ENCODE measurements at regions not wholly inside any gene's neighbourhood (a gene's known extent, or its start where the extent isn't known, plus 50 kb on each side); places are given as distances from the start of the nearest gene placed in this dataset.
"Not testable (repeated sequence)": the region's sequence is repeated elsewhere in the genome, so short reads cannot be mapped to it uniquely, and the experiment has no call there.

DNA sequence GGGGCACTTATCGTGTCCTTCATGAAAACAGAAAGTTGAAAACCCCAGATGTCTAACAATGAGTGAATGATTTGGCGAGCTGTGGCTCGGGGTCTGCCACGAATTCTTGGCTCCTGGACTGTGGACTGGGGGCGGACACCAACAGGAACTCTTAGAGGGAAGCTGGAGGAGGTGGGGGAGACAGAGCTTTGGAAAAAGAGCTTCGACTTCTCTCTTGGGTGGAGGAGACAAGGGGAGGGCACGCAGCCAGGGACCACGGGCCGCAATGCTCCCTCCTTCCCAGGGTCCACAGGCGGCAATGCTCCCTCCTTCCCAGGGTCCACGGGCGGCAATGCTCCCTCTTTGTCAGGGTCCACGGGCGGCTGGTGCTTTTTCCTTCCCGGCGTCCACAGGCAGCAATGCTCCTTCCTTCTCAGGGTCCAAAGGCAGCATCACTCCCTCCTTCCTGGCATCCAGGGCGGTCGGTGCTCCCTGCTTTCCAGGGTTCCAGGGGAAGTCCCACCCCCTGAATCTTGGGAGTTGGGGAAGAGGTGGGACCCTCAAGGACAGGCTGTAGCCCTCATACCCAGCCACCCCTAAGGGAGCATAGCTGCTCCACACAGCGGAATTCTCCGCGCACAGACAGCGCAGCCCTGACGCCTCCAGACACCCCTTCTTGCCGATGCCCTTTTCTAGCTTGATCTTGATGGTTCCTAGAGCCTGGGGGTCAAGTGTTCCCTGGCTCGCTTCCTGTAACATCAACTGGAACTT, 149.0 kb downstream of the LAT start:
- not testable (repeated sequence) for DNase-seq

DNA sequence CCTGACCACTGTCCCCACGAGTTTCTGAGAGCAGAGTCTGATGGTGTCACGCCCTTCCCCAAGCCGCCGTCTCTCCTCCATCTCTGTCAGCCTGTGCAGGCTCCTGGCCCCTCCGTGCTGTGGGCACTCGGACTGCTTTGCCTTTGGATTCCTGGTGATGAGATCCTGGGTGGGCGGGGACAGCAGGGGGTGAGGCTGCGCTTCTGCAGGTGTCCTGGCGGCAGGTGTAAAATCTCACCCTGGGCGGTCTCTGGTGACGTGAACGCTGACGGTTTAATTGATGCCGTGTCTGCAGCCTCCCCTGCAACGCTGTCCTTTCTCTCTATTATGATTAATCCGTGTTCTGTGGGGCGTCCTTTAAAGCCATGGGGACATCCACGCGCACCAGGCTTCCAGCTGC, 148.0 kb downstream of the LAT start:
- not testable (repeated sequence) for DNase-seq

DNA sequence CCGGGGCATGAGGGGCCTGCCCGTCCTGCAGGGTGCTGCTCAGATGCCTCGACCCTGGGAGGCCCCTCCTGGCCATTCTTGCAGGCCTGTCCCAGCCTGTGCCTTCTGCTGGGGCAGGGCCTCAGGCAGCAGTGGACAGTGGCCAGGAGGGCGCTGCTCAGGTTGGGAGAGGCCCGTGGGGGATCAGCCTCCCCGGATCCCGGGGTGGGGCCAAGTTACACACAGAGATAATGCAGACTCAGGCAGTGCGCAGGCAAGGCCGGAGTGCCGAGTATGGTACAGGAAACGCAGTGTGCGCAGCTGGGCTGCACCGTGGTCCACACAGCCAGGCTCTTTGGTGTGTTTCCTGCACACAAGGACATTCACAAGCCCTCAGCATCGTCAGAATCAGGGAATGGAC, 147.6 kb downstream of the LAT start:
- not testable (repeated sequence) for DNase-seq

DNA sequence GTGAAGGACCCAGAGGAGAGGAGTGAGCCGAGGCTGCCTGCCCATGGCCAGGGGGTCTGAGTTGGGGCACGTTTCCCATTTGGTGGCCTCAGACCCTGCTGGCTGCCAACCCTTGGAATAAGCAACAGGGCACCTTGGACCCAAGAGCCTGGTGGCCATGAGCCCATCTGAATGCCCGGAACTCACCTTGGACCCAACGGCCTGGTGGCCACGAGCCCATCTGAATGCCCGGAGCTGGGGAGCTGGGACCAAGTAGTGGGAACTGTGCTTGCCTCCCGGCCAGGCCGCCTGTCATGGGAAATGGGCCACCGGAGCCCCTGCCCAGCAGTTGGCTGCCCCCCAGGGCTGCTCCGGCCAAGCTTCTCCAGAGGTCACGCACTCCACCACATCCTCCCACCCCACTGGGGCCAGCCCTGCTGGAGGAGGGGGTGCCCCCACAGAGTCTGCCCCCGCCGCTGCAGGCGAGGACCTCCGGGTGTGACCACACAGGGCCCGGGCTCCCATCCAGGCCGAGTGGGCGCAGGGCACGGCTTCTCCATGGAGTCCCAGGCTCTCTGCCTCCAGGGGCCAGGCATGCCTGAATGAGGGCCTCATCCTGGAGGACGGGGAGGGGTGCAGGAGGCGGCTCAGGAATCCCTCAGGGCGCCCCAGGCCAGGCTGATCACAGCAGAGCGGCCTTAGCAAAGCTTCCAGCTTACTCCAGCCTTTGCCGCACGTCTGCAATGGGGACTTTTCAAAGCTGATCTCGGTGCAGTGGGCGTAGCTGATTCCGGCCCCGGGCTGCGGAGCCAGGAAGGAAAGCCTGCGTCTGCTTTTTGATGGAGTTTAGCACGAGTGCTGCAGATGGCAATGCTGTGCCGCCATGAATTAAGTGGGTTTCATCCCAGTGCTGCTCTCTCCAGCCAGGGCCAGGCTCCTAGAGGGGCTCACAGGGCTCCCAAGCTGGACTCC, 146.3 kb downstream of the LAT start:
- not testable (repeated sequence) for DNase-seq

DNA sequence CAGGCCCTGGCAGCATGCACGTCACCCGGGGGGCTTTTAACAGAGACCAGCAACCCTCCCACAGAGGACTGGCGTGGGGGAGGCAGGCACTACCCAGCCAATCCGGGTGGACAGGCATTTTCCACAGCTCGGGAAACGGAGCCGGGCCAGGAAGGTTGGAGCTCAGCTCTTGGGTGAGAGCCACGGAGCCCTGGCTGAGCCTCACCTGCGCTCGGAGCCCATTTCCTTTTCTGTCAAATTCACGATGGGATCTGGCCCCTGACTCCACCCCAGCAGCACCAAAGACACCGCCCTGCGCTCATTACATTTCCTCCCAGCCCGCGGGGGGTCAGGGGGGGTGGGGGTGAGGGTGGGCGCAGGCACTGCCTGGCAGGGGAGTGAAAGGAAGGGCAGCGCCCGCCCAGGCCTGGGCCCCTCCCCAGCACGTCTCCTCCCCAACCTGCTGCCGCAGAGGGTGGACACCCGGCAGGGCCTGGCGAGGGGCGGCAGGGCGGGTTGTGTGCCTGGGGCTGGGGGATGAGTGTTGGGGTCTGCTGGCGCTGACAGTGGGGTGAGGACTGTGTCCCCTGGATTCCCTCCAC, 145.4 kb downstream of the LAT start:
- not testable (repeated sequence) for DNase-seq

DNA sequence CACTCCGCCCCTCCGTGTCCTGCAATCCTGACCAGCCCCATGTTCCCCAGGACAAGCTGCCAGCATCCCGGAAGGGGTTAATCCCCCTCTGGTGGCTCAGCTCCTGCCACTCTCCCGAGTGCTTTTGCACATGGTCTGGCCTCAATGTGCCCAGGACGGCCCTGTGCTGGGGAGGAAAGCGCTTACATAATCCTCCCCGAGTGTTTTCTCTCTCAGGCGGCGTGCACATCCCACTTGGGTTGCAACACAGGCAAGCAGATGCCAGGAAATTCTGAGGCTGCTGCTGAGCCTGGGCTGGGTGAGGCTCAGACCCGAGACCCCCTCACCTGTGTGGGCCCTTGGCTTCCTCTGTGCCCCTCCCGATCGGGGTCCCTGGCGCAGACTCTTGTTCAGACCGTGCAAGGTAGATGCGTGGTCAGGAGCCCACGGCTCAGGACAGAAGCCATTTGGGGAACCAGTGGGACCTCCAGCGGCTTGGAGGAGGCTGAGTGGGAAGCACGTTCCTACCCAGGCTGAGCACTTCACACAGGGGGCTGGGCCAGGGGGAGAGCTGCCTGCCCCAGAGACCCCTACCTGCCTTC, 144.7 kb downstream of the LAT start:
- DNase-seq: not testable (repeated sequence)

DNA sequence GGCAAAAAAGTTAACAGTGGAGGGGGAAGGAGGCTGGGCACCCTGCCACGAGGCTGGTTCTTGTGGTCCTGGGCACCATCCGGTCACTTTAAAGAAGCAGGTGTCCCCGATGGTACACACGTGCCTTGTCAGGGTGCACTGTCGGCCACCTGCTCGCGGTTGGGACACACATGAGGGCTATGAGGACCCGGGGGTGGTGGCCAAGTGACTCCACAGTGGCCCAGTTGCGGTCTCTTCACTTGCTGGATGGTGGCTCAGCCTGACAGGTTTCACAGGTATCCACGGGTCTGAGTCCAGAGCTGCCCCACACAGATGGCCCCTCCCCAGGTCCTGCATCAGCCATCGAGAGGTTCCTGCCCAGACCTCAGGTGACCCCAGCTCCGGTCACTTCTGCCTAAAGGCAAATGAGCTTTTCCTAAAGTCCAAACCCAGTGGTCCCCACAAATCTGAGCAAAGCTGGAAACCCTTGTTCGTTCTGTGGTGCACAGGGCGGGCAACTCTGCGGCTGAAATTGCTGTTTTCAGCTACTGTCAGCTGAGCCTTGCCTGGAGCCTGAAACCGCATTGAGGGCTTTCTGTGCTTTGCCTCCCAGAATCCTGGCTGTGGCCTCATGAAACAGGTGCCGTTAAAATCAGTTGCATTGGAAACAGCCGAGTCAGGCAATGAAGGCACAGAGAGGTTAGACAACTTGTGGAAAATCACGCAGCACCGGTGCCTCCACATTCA, 144.0 kb downstream of the LAT start:
- not testable (repeated sequence) for DNase-seq

DNA sequence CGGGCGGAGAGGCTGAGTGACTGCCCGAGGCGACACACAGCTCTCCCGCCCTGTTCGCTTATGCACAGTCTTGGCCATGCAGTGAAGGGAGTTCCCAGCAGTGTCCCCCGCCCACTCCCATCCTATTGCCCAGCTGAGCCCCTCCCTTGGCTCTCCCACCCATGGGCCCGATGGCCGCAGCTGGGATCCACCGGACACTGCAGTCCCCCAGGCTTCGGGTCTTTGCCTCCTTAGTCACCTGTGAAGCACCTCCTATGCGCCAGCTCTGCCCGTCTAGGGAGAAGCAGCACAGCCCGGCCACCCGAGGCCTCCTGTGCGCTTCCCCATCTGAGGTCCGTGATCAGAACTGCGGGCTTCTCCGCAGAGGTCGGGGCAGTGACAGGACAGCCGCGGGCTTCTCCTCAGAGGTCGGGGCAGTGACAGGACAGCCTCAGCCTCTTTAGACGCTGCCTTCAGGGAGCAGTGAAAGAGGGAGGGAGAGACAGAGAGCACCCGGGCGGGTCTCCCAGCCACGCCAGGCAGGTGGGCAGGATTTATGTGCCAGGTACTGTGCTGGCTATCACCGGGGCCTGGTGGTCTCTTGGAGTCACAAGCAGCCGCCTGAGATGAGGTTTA, 143.1 kb downstream of the LAT start:
- DNase-seq: not testable (repeated sequence)

DNA sequence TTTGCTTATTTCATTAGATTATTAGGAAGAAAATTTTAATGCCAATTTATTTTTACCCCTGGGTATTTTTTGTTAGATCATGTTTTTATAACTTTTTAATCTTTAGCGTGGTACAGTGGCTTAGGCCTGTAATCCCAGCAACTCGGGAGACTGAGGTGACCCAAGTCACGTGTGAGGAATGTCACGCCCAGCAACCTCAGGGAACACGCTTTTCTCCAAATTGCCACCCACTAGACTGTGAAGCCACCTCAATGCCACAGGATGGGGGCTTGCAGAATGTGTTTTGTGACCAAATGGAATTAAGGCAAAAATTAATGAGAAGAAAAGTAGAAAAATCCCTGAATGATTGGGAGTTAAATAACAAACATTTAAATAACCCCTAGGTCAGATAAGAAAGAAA, 141.8 kb downstream of the LAT start:
- no peak for DNase-seq

DNA sequence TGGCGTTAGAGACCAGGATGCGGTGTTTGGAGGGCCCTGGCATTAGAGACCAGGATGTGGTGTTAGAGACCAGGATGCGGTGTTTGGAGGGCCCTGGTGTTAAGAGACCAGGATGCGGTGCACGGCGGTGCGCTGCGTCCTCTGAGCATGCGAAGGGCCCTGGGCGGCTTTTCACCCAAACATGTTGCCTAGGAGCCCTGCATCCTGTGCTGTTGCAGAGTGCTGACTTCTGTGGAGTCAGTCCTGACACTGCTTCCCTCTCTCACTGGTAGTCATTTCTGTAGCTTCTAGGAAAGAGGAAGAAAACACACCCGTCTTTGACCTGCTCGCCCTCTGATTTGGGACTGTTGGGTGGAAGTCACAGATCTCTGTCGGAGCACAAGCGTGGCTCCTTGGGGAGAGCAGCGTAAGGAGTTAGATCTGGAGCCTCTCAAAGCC, 141.2 kb downstream of the LAT start:
- no peak for DNase-seq

DNA sequence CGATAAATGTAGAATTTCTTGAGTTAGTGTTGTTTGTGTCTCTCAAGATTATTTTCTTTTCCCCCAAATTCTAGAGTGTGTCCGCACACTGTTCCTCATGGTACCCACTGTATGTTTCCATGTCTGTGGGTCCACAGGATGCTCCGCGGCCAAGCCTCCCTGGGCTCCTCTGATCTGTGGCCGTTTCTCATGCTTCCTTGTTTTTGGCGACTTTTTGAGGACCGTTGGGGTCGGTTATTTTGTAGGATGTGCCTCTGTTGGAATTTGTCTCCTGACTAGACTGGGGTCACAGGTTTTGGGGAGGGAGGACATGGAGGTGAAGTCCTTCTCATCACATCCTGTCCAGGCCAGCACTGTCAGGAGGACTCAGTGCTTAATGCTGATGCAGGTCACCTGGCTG, 140.0 kb downstream of the LAT start:
- no peak for DNase-seq

DNA sequence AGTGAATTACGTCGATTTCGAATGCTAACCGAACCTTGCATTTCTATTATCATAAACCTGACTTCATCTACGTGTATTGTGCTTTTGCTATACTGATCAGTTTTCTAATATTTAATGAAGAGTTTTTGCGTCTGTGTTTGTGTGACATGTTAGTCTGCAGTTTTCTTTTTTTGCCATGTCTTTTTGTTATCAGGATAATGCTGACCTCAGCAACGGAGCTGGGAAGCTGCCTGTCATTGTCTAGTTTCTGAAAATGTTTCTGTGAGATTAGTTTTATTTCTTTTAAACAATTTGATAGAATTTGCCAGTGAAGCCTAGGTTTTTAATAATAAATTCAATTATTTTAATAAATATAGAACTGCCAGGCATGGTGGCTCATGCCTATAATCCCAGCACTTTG, 139.3 kb downstream of the LAT start:
- not testable (repeated sequence) for DNase-seq

DNA sequence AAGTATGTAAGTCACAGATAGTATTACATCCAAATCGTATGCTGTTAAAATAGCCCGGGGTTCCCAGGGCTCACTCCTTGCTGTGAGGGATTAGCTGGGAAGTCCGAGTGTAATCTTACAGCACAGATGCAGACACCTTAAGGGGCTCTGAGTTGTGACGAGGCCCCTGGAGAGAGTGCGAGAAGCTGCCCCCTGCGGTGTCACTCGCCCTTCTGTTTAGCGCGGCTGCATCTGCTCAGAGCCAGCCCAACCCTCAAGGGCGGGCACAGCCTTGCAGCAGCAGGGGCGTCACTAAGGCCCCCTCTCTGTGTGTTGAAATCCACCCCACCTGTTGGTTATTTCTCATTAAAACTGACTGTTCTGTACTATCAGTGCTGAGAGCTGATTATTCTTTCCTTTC, 135.8 kb downstream of the LAT start:
- not testable (repeated sequence) for DNase-seq

DNA sequence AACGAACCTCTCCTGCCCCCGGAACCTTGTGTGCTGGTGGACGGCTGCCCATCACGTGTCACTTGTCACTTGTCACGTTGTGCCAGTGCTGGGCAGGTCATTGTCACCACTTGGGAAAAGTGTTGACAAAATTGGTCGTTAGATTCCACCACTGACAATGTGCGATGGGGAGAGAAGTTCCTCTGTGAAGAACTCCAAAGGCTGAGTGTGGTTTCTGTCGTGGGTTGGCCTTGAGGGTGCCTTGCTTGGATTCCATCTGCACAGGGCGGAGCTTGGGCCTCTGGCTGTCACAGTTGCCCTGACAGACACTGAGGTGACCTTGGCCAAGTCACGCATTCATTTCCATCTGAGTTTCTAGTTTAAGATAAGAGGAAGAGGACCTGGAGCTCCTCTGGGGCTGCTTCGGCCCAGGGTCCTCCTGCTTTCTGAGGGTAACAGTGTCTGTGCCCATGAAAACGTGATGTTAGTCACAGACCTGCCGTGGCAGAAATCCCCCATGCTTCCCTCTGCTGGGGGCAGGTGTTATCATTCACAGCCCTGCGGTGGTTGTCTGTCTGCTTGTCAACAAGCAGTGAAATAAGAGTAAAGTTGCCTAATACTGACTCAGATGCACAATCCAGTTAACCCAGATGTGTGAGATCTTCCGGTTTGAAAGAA, 133.6 kb downstream of the LAT start:
- not testable (repeated sequence) for DNase-seq

DNA sequence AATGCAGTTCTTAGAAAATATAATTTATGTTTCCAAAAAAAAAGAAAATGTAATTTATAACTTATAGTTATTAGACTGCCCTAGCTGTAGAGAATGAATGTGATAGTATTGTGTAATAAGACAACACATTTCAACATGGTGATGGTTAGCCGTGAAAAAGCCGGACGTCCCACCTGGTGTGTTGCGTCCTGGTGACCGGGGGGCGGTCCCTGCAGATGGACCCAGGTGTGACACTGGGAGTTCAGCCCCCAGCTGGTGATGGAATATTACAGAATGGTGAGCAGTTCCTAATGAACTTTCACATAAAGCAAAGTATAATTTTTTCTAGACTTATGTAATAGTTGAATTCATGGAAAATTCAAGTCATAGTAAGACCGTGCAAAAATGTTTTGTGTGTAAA, 132.8 kb downstream of the LAT start:
- no peak for DNase-seq

DNA sequence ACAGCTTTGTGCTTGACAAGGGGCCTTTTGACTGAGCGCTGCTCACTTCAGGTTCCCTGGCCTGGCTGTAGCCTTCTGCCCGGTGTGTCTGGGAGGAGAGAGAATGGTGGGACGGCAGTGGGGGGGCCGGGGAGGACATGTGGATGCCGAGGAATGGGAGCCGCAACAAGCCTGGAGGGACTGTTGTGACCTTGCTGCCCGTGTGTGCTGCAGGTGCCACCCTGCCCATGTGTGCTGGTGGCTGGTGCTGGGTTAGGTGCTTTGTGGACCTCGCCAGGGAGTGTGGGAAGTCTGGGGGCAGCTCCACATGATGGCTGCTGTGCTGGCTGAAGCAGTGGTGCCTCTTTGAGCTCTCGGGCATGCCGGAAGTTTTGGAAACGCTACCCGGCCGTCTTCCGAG, 132.1 kb downstream of the LAT start:
- DNase-seq: no peak

DNA sequence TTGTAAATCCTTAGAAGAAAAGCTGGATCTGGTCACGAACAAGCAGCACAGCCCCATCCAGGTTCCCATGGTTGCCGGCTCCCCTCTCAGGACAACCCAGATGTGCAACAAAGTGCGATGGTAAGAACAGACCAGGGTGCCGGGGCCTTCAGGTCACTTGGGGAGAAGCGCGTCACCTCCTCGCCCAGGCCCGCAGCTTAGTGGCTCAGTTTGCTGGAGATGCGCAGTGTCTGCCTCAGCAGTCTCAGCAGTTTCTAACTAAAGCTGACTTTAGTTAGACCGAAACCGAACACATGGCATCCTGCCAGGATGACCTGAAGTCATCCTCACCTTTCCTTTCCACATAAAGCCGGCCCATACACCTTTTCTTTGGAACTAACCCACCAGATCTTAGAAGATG, 131.4 kb downstream of the LAT start:
- DNase-seq: not testable (repeated sequence)

DNA sequence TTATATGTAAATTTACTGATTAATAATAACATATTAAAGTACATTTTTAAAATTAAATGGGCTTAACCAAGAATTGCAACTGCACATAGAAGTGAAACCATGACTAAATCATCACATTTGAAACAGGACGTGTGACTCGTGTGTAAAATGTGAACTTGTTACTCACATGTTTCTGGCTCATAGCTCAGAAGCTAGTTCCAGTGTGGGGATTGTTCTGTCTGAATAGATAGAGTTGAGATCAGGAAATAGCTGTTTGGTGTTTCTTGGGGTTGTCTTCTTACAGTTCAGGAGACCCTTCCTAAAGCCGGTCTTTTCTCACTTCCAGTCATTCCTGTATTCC, 130.9 kb downstream of the LAT start:
- not testable (repeated sequence) for DNase-seq

DNA sequence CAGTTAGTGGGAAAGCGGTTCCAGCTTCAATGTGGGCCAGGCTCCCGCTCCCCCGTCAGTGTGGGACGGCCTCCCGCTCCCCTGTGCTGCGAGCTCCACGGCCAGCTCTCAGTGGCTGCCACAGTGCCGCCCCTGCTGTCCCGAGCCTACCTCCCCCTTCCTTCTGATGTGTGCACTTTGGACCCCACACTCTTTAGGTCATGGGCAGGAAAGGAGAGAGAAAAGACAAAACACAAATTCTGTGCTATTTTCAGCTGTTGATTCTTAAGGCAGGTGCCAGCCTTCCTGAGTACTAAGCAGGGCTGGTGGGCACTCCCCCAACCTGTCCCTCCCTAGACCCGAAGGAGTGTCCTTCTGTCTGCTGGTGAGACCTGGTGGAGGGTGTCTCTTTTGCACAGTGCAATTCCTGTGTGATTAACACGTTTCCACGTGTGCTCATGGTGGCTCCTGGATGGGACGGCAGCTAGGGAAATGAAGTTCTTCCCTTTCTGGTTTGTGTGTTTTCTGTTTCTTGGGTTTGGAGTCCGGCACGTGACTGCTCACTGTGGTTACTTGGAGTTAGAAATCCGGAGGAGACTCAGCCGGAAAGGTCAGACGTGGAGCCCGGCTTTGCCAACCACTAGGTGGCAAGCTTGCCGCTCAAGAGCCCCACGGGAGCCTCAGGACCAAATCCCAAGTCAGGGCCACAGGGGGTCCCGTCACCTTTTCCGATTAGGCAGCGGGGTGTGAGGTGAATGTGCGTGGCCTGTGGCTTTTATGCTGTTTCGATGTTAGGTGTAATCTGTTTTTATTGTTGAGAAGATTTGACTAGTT, 130.3 kb downstream of the LAT start:
- DNase-seq: not testable (repeated sequence)

DNA sequence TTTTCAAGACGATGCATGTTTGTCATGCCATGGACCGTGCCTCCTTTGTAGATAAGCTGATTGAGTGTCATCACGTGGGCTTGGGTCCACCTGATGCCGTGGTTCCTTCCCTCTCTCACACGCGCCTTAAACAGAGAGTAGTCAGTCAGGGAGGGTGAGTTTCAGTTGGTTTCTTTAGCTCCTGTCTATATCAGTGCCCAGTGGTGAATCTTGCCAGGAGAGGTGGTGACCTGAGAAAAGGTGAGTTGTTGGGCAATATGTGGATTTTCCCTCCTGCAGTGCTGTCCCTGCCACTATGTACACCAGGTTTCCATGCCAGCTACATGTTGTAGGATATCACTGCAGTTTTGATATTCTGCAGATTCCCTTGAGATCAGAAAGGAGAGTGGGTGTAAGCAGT, 129.7 kb downstream of the LAT start:
- DNase-seq: no peak

Data from muscle of arm (tissue), 1 donor.